ACHN (cell line): ENCODE measurements at regions not wholly inside any gene's neighbourhood (a gene's known extent, or its start where the extent isn't known, plus 50 kb on each side); places are given as distances from the start of the nearest gene placed in this dataset.

Source experiments
- DNase-seq: peaks from one replicate; pipeline ENCODE4 v3.0.0-alpha.2; 2015
- in situ Hi-C: cut with HindIII; loops from 2 replicates; pipeline ENCODE4 v1.10.0; 2017; ENCODE audit warnings: low sequenced_read_pairs, low pct_ligation_motif_present, low pct_unique_long_range_greater_than_20kb

GRCh38 chr2:103734911-103735310, 973.1 kb downstream of the TMEM182 start:
- DNase-seq, result peak; percentile 18

GRCh38 chr2:103738108-103738507, 976.3 kb downstream of the TMEM182 start:
- DNase-seq, result peak; percentile 76
- in situ Hi-C loops, result no loop called here

More at GRCh38 chr2:103734911-103735310, 973.1 kb downstream of the TMEM182 start:
- in situ Hi-C loops, result no loop called here

DNA sequence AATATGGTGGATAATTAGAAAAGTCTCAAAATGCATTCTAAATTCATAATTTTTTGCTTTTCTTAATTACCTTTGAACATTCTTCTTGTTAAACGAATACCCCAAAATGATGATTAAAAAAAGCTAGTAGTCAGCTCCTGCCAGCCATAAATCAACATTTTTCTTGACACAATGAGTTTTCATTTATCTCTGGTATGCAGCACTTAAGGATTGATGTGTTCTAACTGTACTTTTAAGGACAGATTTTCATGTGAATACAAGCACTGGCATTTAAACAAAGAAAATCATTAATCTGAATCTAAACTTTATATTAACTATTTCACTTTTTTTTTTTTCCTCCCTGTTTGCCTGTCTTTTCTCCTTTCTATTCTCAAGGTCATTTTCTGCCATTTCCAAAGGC, 976.8 kb downstream of the TMEM182 start:
- in situ Hi-C loops, result no loop called here
- peak; percentile 74 for DNase-seq

- peak; percentile 58 for DNase-seq
- in situ Hi-C loops, result no loop called here
Measured at GRCh38 chr2:103739186-103739585, 977.4 kb downstream of the TMEM182 start.

DNA sequence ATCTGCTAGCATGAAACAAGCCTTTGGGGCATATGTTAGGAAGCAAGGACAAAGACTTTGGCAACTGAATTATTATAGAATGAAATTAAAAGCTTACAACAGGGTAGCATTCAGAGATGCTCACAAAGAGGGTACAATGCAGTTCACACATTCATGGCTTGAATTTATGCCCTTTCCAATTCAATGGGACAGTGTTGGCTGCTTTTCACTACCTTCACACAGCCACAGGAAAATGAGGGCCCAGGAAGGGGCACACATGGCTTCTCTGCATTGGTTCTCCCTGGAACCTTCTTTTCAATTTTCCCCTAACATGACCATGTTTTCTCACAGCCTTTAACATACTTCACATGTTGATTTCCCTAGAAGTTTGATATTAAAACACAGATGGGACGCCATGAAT, 978.1 kb downstream of the TMEM182 start:
- in situ Hi-C loops, result no loop called here
- DNase-seq, result no peak

DNA sequence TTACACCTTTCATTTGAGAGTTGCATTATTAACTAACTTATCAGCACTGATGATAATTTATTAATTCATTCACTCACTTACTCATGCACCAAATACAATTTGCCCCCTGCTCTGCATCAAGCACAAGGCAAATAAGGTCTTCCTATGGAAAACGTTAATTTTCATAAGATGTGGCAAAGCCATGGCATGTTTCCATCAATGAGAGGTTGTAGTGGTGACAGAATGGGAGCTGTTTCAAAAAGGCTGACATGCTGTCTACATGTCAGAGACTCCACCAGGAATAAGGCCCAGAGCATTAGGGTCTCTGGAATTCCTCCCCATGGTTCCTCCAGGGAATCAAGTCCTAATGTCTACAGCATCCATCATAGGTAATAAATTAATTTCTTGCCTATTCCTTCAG, 978.8 kb downstream of the TMEM182 start:
- in situ Hi-C loops, result no loop called here
- DNase-seq, result no peak

DNA sequence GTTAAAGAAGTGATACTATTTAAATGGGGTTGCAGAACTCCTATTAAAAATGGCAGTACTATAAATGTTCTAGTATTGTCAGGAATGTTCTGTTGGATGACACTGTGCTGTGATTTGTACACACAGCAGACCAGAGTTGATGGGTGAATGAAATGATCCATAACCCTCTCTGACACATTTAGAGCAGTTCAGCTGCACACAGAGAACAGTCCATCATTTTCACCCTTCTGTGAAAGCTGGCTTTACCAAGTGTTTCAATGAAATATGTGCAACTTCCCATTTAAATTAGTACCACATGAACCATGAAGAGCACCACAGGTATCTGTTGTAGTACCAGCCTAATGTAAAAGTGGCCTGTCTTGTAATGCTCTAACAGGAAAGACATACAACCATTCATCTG, 981.4 kb downstream of the TMEM182 start:
- in situ Hi-C loops, result no loop called here

GRCh38 chr2:103754530-103754929, 992.7 kb downstream of the TMEM182 start:
- in situ Hi-C loops, result no loop called here
- no peak for DNase-seq

More for the DNA sequence above, 981.4 kb downstream of the TMEM182 start:
- no peak for DNase-seq

DNA sequence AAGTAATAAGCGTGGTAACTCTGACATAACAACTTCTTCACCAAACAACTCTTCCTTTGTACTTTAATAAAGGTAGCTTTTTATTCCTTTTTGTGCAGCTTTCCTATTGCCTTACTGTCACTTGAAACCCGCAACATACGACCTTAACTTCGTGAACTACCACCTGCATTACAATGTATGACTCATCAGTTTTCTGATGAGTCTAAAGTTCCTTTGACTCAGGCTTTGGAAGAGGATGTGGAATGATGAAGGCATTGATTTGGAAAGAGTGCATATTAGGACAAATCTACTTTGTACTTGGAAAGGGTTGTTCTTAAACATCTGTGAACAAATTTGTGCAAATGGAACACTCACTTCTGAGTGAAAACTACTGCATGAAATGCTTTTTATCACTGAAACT, 1012.1 kb downstream of the TMEM182 start:
- DNase-seq, result peak; percentile 82
- in situ Hi-C loops, result no loop called here

DNA sequence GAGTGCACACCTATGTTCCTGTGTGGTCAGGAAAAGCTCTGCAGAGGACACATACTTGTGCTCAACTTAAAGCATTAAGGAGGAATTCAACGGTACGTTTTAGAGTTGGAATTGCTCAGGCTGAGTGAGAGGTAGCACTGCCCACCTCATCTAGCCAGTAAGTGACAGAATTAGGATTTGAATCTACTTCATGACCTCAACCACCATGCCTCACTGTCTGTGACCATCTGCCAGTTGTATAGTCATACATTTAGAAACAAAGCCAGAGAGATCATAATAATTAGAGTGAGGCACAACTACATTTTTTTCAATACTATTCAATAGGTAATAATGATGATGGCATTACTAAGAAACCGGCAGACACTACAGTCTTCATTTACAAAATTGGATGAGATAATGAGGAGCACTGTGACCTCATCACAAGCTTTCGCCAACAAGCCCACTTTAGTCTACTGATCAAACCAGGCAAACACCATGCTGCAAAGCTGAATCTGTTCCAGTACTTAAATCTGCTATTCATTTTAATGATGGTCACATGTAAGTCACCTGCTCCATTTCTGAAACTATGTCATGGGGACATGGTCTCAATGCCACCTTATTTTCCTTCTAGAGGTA, 1018.4 kb downstream of the TMEM182 start:
- DNase-seq, result no peak
- in situ Hi-C loops, result no loop called here

DNA sequence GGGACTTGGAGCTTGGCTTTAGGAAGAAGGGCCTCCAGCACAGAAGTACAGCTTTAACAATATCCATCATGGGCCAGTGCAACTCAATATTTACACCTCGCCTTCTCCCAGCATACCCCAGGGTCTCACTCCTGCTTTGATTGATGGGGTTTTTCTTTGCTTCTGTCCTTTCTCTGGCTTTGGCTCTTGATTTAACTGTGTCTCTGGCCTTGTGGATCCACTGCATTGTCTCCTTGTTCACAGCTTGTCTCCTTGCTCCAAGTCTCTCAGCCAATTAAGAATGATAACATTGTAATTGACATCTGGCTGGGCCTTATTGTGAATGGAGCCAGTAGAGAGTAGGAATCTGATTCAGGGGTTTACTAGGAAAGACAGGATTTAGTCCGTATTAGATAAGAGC, 1019.5 kb downstream of the TMEM182 start:
- in situ Hi-C loops, result no loop called here
- DNase-seq, result no peak

- no peak for DNase-seq
- in situ Hi-C loops, result no loop called here
Measured at GRCh38 chr2:103784261-103784660, 1022.4 kb downstream of the TMEM182 start.

DNA sequence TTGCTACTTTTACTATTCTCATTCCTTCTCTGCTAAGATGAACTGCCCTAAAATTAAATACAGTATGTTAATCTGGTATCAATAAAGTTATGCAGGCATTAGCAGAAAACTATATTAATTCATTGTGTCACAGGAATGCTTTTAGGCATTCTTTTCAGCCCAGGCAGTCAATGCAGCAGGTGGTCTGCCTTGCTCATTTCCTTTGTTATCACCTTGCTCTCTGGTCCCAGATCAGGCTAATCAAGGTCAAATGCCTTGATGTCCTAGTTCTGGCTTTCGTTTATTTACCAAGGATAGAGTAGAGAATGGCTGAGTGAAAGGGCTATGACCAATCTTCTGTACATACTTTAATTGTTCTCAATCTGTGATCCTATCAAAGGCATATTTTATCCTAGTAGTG, 1023.6 kb downstream of the TMEM182 start:
- in situ Hi-C loops, result no loop called here
- no peak for DNase-seq

DNA sequence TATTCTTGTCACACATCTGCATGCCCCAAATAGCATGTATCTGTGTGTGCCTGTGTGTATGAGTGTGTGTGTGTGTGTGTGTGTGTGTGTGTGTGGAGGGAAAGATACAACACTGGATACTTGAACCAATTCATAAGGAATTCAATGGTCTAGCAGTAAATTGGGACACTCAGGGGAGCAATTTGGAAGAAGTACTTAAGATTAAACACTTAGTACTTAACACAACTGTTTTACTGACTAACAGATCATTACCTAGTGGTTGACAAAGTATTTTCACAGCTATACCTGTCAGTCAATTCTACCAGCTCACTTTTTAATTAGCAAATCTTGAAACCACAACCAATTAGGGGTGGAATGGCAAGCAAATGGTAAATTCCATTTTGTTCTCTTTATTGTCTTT, 1024.1 kb downstream of the TMEM182 start:
- in situ Hi-C loops, result no loop called here
- DNase-seq, result no peak

- in situ Hi-C loops, result no loop called here
- DNase-seq, result peak; percentile 22
Measured at GRCh38 chr2:103788389-103788788, 1026.6 kb downstream of the TMEM182 start.

- in situ Hi-C loops, result no loop called here
- no peak for DNase-seq
Measured at GRCh38 chr2:103788951-103789350, 1027.1 kb downstream of the TMEM182 start.

- in situ Hi-C loops, result no loop called here
- DNase-seq, result peak; percentile 94
Measured at GRCh38 chr2:103789381-103790095, 1027.7 kb downstream of the TMEM182 start.

DNA sequence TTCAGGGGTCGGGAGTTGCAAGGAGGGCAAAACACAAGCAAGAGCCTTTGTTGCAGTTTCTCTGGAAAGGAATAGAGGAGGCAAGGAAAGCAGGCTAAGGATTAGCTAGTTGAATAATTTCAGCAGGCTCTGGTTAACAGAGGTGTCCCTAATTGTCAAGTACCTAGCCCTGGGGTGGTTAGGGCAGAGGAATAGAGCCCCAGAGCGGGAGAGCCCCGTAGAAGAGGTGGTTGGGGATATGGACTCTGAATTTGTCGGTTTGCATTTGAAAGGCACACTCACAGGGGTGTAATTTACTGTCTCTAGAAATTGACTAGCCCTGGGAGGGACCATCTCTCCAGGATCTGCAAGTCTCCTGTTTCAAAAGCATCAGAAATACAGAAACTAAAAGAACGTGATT, 1030.2 kb downstream of the TMEM182 start:
- in situ Hi-C loops, result no loop called here
- DNase-seq, result no peak

GRCh38 chr2:103798291-103798690, 1036.5 kb downstream of the TMEM182 start:
- DNase-seq, result no peak
- in situ Hi-C loops, result no loop called here

GRCh38 chr2:103804013-103804412, 1042.2 kb downstream of the TMEM182 start:
- in situ Hi-C loops, result no loop called here
- DNase-seq, result no peak
